Right ventricle myocardium superior (tissue), 1 donor: ENCODE measurements at regions not wholly inside any gene's neighbourhood (a gene's known extent, or its start where the extent isn't known, plus 50 kb on each side); places are given as distances from the start of the nearest gene placed in this dataset.

Experiments
- ATAC-seq: fragments of 200-7000 bp; cut with Tn5 transposase; one replicate; pipeline ENCODE4 v1.9.1; 2020; ENCODE audit warnings: mild to moderate bottlenecking; ENCODE audit not compliant: poor library complexity
- DNase-seq: peaks from one replicate; pipeline ENCODE4 v3.0.0-alpha.2; 2020
- intact Hi-C: fragments of 100-400 bp; cut with DNase I; formaldehyde crosslinking; loops from one replicate; pipeline ENCODE4 v1.11.2; 2022
- donor health status: DM: no; HTN: yes; CAD: no; lungs with severe emphysema.

DNA sequence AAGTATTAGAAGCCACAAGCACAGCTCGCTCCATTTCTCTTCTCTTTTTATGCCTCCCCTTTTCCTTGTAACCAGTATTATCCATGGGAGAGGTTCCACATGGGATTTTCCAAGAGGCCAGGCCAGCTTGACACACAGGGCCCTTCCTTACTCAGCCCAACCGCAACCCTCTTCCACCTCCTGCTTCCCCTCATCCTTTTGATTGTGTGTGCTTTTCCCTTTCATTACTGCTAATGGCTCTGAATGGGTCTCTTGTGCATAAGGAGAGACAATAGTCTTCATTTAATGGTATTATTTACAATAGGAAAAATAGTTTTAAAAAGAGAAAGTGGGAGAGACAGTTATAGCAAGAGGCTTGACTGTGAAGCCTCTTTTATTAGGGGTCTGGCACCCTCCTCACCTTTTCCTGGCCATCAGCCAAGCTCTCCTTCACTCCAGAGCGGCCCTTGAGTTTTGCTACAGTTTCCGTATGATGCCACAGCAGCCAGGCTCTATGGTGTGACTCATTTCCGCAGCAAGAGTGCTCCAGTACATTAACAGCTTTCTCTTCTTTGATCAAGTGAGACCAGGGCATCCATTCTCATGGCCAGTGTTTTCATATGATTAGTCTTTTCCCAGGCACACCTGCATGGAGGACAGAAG is 579.5 kb downstream of the TFAP2B start:
- ATAC-seq, result no peak
- no peak for DNase-seq
- intact Hi-C loops, result no loop called here

DNA sequence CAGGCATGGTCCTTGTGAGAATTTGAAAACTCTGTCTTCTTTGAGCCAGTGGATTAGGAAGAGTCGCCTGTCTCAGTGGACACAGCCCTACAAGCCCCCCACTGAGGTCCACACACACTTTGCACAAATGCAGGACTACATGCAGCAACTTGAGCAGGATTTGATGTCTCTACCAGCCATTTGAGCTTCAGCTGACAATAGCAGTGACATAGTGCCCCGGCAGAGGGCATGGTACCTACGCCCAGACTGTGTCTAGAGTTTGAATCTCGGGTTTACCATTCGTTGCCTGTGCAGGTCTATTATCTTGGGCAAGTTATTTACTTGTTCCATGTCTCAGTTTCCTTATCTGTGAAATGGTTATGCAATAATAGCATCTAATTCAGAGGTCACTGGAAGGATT is 580.1 kb downstream of the TFAP2B start:
- intact Hi-C loops, result no loop called here
- DNase-seq, result no peak
- no peak for ATAC-seq

DNA sequence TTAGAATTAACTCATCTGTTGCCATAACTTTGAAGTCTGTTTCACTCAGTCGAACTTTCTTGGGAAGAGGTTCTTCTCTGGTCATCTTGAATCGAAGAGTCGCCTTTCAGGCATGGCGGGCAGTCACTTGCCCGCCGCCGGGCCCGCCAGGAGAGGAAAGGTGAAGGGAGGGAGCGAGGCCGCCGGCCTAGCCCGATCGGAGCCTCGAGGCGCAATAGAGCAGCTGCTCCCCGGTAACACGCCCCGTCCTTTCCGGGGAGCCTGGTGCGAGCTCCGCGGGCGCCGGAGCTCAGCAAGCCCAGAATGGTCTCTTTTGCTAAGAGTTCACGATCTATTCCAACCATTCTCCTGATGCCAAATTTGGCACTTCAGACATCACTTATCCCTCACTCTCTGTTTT is 591.8 kb downstream of the TFAP2B start:
- intact Hi-C loops, result no loop called here
- ATAC-seq, result no peak
- no peak for DNase-seq

DNA sequence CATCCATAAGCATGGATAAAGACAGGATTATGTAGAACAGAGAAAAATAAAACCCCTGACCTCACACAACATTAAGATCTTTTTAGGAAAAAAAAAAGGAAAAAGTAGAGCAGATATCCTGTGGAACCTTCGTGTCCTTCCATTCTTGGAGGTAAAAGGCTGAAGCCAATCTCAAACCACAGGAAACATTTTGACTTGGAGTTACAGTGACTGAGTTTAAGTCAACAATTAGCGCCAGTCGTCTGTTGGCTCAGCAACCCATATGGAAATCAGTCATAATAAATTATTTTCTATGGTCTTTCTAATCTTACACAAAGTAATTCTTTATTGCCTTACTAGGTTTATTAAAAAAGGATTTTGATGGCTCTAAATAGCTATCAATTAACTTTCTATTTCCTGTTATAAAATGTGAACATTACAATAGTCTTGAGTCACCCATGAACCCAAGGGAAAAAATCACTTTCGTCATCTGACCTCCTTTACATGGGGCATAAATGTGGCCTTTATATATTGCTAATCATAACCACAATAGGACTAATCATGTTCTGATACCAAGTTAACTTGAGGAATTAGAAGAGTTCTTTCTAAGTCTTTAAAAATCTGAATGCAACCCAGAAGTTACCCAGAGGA is 592.9 kb downstream of the TFAP2B start:
- intact Hi-C loops, result no loop called here
- ATAC-seq (no peak), DNase-seq (no peak)

DNA sequence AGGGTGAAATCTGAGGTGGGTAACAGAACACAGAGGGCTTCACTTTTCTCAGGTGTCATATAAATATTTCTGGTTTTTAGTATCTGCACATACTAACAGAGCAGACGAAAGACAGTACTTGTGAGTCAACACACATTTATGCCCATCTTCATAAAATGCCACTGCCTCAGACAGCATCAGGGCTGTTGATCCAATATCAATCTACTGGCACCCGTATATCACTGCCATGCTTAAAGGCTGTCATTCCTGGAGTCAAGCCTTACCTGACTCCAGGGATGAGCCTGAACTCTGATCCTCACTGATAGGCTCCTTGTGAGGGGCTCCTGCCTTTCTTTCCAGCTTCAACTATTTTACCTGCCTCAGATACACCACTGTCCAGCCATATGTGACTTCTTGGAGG is 595.7 kb downstream of the TFAP2B start:
- ATAC-seq, result no peak

DNA sequence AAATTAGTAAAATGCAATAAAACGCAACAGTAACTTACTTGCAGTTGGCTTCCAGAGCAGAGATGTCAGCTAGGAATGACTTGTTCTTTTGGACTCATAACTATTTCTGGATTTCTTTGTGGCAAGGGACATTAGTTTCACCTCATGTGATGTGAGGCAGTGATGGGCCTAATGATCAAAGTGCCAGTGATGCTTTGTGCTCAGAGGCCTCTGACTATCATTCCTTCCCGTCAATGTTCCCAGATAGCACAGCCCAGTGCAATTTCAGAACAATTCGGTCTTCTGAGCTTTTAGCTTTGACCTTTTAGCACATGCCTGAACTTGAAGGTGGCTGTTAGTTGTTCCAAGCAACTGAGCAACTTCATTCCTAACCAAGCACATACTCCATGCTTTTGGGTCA is 596.8 kb downstream of the TFAP2B start:
- ATAC-seq, result no peak
- intact Hi-C loops, result no loop called here
- no peak for DNase-seq

More for the DNA sequence above, 595.7 kb downstream of the TFAP2B start:
- intact Hi-C loops, result no loop called here
- DNase-seq, result no peak

DNA sequence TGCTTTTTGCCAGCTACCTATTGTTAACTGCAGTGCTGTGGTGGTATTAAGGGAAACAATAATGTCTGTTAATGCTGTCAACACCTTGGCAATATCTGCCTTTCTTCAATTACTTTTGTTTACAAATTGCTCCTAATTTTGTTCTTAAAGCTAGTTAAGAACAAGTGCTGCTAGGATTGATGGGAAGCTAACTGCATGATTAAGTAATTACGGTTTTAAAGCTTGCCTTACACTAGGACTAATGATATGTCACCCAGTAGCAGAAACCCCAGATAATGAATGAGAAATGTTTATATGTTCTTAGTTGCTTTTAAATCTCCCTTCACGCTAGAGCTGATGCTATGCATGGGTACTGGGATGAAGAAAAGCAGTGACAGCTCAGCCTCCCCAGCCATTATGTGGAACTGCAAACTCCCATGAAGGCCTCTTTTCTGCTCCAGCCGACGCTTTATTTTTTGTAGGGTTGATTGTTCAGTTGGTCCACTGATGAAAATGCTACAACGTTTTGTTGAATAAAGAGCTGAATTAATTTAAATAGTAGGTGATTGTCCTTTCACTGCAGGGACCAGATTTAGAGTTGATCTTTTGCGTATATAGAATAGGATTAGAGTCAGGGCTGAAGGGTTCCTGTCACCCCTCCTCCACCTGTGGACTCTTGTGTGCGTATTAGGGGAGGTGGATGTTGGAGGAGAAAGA is 610.5 kb downstream of the TFAP2B start:
- intact Hi-C loops, result no loop called here
- no peak for ATAC-seq
- DNase-seq, result no peak

DNA sequence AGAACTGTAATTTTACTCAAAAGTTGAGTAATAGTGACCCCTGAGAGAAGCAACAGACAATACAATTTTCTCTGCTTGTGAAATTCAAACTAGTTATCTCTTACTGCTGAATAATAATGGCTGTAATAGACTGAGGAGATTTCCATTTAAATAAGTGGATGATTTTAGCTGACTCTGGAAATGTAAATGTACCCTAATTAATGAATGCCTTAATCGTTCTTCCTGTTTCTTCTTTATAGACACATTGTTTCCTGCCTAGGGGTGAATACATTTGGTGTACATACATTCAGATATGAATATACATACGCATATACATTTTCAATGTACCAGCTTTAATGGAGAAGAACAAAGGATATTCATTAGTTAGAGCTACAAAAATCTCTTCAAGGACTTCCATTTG is 611.9 kb downstream of the TFAP2B start:
- intact Hi-C loops, result no loop called here
- DNase-seq (no peak), ATAC-seq (no peak)

DNA sequence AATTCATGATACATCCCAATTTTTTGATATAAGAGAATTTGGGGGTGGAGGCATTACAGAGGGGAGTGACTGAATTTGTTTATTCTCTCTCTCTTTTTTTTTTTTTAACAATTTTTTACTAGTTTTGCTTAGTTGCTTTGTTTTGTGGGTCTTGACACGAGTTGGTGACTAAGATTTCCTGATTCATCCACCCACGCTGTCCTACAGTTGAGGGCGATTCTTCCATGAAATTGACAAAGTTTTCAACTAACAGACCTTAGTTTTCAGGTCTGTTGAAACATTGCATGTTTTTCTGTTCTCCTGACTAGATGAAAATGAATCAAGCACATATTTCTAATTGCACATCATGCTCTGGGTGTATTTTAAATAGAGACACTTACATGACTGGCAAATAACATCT is 613.8 kb downstream of the TFAP2B start:
- intact Hi-C loops, result no loop called here
- ATAC-seq (no peak), DNase-seq (no peak)

DNA sequence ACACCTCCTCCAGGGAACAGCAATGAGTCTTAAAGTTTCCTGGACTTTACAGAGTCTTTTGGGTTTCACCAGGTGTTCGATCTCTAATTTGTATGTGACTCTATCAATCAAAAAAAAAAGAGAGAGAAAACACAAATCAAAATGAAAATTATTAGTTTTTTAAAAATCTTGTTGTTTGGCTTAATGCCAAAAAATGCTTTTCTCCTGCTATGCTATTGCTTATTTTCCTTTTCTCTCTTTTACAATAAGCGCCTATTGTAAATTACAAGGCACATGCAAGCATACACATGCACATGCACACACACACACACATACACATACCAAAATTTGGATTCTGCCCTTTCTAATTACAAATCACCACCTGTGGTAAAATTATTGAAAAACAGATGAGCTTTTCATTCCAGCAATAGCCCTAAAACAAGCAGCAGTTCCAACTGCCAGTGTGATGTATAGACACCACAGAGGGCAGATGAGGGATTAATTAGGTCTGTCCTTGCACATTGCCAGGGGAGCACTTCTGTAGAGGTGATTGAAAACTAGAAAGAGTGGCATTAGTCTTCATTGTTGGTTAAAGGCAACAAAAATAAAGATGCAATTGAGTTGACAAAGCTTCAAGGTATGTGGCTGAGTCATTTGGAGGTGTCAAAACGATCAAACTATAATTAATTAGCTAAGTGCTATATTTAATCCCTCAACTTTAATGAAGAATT is 631.7 kb downstream of the TFAP2B start:
- ATAC-seq (no peak), DNase-seq (no peak)
- intact Hi-C loops, result no loop called here

DNA sequence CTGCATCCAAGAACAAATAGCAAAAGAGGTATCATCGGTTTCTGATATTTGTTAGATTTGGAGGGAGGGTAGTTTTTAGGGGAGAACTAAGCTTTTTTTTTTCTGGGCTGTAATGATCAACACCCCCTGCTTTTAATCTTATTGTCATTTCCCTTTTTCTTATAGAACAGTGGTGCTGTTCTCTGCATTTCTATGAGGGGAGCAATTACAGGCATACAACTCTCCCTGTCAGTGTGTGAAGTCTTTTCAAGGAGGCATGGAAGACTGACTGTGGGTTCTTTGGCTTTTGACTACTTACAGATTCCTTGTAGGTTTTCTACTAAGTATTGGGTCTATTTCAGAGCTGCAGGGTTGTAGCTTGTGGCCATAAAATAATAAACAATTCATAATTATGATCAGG is 632.3 kb downstream of the TFAP2B start:
- no peak for DNase-seq
- intact Hi-C loops, result no loop called here
- no peak for ATAC-seq

DNA sequence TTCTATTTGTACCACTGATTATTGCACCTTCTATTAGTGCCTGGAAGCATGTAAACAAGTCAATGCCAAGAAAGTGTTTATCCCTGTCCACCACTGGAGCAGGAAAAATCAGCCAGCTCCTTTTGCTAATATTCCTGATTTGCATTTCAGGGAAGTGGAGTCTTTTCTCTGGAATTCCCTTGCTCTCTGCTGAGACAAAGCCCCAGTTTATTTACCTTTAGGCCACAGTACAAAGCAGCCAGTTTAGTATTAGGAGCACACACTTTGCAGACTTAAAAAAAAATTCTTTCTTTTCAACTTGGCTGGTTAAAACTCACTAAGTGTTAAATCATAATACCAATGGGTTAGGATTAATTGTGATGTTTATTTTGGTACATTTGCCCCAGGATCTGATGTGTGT is 631.1 kb downstream of the PKHD1 start:
- no peak for ATAC-seq
- intact Hi-C loops, result no loop called here
- no peak for DNase-seq

DNA sequence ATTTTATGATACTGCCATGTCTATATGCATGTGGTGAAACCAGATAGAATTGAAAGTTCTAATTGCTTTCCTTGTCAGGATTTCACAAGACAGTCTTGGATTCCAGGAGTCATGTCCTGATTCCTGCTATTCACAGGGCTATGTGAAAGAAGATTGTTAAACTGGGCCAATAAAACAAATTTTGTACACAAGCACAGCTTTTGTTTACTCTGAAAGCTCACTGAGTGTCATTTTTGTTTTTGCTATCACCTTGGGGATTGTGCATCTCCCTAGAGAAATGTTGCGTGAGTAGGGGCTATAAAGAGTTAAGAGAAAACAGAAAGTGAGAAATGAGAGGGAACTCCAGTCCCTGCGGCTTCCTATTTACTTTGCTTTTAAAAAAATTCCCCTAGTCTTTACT is 627.5 kb downstream of the PKHD1 start:
- ATAC-seq (no peak), DNase-seq (no peak)
- intact Hi-C loops, result no loop called here

DNA sequence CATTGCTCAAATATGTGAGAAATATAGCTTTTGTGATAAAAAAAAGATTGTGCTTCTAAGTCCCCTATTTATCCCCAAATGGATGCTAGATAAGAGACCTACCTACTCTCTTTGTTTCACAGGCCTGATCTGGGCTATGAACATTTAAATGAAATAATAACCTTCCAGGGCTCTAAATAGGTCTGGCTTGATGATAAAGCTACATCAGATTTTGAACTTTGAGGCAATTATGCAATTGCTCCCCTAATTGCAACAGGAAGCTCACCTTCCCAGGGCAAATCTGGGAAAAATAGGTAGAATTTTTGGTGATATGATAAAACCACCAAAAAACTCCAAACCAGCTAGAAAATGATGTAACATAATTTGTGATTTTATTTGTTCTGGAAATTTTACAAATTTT is 624.5 kb downstream of the PKHD1 start:
- intact Hi-C loops, result no loop called here
- DNase-seq (no peak), ATAC-seq (no peak)

DNA sequence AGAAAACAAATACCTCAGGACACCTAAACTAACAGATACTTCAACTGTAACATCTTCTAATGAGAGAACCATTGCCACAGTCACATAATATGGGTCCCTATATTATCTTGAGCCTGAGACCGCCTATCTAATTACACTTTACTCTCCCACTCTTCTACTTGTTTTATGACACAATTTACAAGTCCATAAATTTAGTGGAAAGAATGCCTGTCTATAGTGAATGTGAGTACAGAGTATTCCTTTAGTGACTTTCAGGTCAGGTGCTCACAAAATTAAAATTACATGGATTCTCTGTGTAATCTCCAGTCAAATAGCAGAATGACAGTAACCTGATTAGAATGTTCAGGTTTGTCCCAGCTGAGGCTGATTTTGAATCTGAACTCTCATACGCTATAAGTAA is 624.1 kb downstream of the PKHD1 start:
- no peak for ATAC-seq
- intact Hi-C loops, result no loop called here
- no peak for DNase-seq

DNA sequence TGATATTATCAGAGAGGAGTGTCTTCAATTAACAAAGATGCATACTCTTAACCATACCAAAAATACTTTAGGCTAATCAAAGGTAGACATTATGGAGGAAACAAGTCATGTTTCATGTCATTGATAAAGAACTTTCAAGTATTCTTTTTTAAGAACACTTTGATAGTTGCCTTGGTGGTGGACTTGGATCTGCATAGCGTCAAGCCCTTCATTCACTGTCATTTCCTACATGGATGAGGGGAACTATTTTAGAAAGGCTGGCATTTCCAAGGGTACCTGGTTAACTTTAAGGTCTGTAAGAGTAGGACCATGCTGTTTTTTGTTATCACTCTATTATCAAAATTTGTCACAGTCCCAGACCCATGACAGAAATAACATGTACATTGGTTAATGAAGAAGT is 622.5 kb downstream of the PKHD1 start:
- ATAC-seq (no peak), DNase-seq (no peak)
- intact Hi-C loops, result no loop called here

DNA sequence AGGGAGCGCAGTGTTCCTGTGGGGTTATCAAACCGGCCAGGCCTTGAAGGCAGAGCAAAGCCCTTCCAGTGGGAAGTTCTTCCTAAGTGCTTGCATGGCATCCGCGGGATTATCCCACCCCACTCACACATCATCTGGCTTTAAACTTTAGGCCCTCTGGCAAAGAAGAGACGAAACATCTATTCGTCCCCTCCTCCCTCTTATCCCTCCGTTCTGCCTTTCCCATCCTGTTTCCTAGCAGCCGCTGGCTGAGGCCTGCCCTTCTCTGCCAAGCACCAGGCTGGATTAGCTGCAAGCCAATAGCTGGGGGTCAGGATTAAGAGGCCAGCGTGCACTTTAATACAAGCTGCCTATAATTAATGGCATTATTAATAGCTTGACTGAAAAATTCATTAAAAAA is 621.0 kb downstream of the PKHD1 start:
- ATAC-seq (no peak), DNase-seq (no peak)
- intact Hi-C loops, result no loop called here

DNA sequence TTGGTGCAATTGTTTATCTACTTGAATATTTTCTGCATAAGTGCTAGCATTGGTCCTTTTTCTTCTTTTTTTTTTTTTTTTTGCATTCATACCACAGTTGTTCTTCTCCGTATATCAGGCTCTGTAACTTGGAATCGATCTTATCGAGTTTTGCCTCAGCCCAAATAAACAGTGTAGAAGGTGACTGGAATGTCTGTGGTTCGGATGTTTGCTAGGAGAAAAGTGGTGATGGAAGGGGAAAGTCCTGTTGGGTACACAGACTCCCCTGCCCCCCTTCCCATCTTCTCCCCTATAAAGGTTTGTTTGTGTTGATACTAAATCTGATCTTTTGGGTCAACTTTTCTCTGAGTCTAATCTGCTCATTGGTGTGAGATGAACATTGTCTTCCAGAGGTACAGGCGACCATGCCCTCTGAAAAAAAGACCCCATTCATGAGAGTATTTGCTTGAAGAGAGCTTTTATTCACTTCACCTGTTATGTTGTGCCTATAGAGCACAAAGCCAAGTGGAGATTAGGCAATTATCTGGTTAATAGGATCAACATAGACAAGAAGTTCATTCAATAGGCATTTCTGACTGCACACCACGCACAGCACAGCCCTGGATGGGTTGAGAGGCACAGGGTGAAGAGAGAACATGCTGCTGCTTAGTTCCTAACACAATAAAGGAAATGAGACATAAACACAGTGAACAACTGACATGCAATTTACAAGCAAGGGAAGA is 620.0 kb downstream of the PKHD1 start:
- ATAC-seq (no peak), DNase-seq (no peak)
- intact Hi-C loops, result no loop called here

DNA sequence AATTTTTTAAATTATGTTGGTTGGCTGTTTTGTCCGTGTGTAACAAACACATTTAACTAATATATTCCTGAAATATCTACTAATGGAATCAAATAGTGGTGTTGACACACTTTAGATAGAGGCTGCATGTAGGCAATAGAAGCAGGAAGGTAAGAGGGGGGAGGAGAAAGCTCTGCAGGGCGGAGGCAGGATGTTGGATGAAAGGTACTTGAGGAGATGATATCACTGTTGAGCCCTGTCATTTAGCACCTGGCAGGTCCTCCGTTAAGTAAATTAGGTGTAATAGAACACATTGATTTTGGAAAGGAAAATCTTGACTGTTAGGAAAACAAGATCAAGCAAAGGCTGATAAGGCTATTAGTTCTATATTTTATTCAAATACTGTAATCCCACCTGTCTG is 618.7 kb downstream of the PKHD1 start:
- DNase-seq, result no peak
- intact Hi-C loops, result no loop called here

More for the DNA sequence above, 618.7 kb downstream of the PKHD1 start:
- no peak for ATAC-seq
